T-cell (primary cell): ENCODE measurements at regions not wholly inside any gene's neighbourhood (a gene's known extent, or its start where the extent isn't known, plus 50 kb on each side); places are given as distances from the start of the nearest gene placed in this dataset.
"Not testable (repeated sequence)": the region's sequence is repeated elsewhere in the genome, so short reads cannot be mapped to it uniquely, and the experiment has no call there.

Experiments
- ATAC-seq, 4 experiments: fragments of 200-7000 bp in 3 of 4; fragments of 150-1000 bp in 1 of 4; cut with Tn5 transposase; replicated peaks in 1 of 4; 1 replicate in 3 of 4; 2 replicates in 1 of 4; pipeline ENCODE4 v1.10.0; 2021; ENCODE audit warnings: moderate library complexity in 3 of 4, mild to moderate bottlenecking in 2 of 4, moderate number of reproducible peaks in 1 of 4
- CTCF ChIA-PET, 2 donors: fragments of 300-600 bp; sonication (Branson Sonifier 250); formaldehyde crosslinking; loops; one replicate each; lab custom pipeline; 2022; ENCODE audit warnings: antibody characterized with exemption in 2 of 2; lab: Charles Lee
- POLR2A ChIA-PET, 2 donors: fragments of 300-600 bp; sonication (Branson Sonifier 250); formaldehyde crosslinking; loops; one replicate each; lab custom pipeline; 2022; ENCODE audit warnings: antibody characterized with exemption in 2 of 2; lab: Charles Lee
- DNase-seq, 35 experiments: peaks; one replicate each; pipeline versions ENCODE4 v3.0.0 to v3.0.0-alpha.2; 2013 to 2023
- H3K27ac ChIP-seq: one replicate; pipeline ENCODE4 v1.5.1; 2013; ENCODE audit warnings: low read length
- H3K27me3 ChIP-seq, 2 experiments: replicated peaks in 1 of 2; 1 replicate in 1 of 2; 2 replicates in 1 of 2; pipeline versions ENCODE4 v1.6.1 to v1.7.0; 2013; ENCODE audit warnings: low read length in 1 of 2, mixed read lengths in 1 of 2; ENCODE audit not compliant: control insufficient read depth in 2 of 2, insufficient read depth in 2 of 2; ENCODE audit errors: extremely low read depth in 1 of 2
- H3K36me3 ChIP-seq, 2 donors: 1 replicate in 1 of 2; 2 replicates in 1 of 2; pipeline versions ENCODE4 v1.6.1 to v1.7.0; 2013; ENCODE audit warnings: low read length in 1 of 2; ENCODE audit not compliant: control insufficient read depth in 2 of 2, insufficient read depth in 1 of 2; ENCODE audit errors: extremely low read depth in 1 of 2
- H3K4me1 ChIP-seq, 2 experiments: 1 replicate in 1 of 2; 2 replicates in 1 of 2; pipeline versions ENCODE4 v1.6.1 to v1.7.0; 2013; ENCODE audit warnings: low read length in 2 of 2, mixed read lengths in 1 of 2; ENCODE audit not compliant: insufficient read depth in 2 of 2, control insufficient read depth in 1 of 2; ENCODE audit errors: extremely low read depth in 1 of 2
- H3K4me3 ChIP-seq, 2 donors: 1 replicate in 1 of 2; 2 replicates in 1 of 2; pipeline versions ENCODE4 v1.5.1 to v1.7.0; 2013; ENCODE audit warnings: mild to moderate bottlenecking in 2 of 2, low read length in 1 of 2, moderate library complexity in 1 of 2; ENCODE audit not compliant: control insufficient read depth in 1 of 2; ENCODE audit errors: extremely low read depth in 1 of 2
- H3K9me3 ChIP-seq: 2 replicates; pipeline ENCODE4 v1.7.0; 2013
- H3K27ac Mint-ChIP-seq, 2 donors: one replicate each; pipeline ENCODE4 v1.8.0; 2020 to 2021; ENCODE audit warnings: mild to moderate bottlenecking in 2 of 2, mixed read lengths in 2 of 2
- H3K27me3 Mint-ChIP-seq, 2 donors: one replicate each; pipeline ENCODE4 v1.8.0; 2021 to 2022; ENCODE audit warnings: mixed read lengths in 2 of 2
- H3K36me3 Mint-ChIP-seq: one replicate; pipeline ENCODE4 v1.8.0; 2021; ENCODE audit warnings: mixed read lengths
- H3K4me1 Mint-ChIP-seq, 3 donors: one replicate each; pipeline ENCODE4 v1.8.0; 2020 to 2022; ENCODE audit warnings: mixed read lengths in 3 of 3, mild to moderate bottlenecking in 1 of 3
- H3K4me3 Mint-ChIP-seq, 3 donors: one replicate each; pipeline ENCODE4 v1.8.0; 2020 to 2022; ENCODE audit warnings: mild to moderate bottlenecking in 3 of 3, mixed read lengths in 3 of 3, moderate library complexity in 3 of 3
- H3K9me3 Mint-ChIP-seq, 3 donors: one replicate each; pipeline ENCODE4 v1.8.0; 2020 to 2022; ENCODE audit warnings: mixed read lengths in 3 of 3
- WGBS: methylation state at CpG from one replicate; pipeline ENCODE4 v1.1.5; 2013; ENCODE audit warnings: missing lambda C conversion rate; ENCODE audit not compliant: insufficient coverage; 5-methylcytosine and 5-hydroxymethylcytosine counted together

DNA sequence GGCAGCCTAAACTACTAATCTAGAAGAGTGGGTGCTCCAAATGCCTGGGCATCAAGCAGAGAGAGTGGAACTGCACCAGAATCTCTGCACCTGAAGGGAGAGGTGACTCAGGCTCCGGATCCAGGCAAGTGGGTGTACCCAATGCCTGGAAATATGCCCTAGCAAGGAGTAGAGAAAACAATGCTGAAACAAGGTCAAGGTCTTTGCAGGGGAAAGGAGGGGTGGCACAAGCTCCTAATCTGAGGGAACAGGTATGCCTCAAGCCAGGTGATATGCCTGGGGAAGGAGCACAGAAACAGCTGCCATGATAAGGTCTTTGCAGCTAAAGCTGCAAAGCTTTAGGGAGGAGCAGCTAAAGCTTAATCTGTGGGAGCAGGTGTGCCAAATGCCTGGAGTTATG lies 136.0 kb upstream of the KITLG start:
- Mint-ChIP-seq H3K4me1 (no peaks in the 10 kb centered on the region), H3K27me3 (no peaks in the 10 kb centered on the region), H3K4me3 (no peak overlapping the region), H3K27ac (no peak overlapping the region), H3K9me3 (no peaks in the 10 kb centered on the region), H3K36me3 (no peaks in the 10 kb centered on the region)
- ATAC-seq = no peak
- 45% methylated on average over 1 of the region's 1 CpG for WGBS
- Histone ChIP-seq H3K27ac (no peak overlapping the region), H3K27me3 (no peaks in the 10 kb centered on the region), H3K9me3 (no peaks in the 10 kb centered on the region), H3K4me1 (no peaks in the 10 kb centered on the region), H3K4me3 (no peak overlapping the region), H3K36me3 (no peaks in the 10 kb centered on the region)
- POLR2A ChIA-PET = interaction anchor here in 1 of 2 donors (0.7 kb wide), 1 partner anchor 34 kb away, joined by 5 read pairs; no protein-coding TSS in a partner anchor
- no peak for DNase-seq
- CTCF ChIA-PET = no interaction called here

DNA sequence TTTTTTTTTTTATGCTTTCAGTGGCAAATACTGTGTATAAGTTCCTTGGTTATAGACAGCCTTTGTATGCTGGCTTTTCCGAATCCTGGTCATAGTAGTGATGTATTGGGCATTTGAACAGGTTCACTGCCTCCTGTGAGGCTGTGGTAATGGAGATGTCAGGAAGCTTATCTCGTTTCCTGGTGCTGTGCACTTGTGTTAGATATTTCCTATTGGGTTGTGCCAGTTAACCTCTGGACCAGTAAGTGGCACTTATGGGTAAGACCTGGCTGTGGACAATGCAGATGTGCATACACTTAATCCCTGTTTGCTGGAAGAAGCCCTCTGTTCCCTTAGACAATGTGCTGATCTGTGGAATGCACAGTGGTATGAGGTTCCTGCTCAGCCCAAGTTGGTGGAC lies 135.4 kb upstream of the KITLG start:
- H3K9me3 Mint-ChIP-seq = no peaks in the 10 kb centered on the region
- no peaks in the 10 kb centered on the region for H3K36me3 ChIP-seq
- CTCF ChIA-PET = no interaction called here

DNA sequence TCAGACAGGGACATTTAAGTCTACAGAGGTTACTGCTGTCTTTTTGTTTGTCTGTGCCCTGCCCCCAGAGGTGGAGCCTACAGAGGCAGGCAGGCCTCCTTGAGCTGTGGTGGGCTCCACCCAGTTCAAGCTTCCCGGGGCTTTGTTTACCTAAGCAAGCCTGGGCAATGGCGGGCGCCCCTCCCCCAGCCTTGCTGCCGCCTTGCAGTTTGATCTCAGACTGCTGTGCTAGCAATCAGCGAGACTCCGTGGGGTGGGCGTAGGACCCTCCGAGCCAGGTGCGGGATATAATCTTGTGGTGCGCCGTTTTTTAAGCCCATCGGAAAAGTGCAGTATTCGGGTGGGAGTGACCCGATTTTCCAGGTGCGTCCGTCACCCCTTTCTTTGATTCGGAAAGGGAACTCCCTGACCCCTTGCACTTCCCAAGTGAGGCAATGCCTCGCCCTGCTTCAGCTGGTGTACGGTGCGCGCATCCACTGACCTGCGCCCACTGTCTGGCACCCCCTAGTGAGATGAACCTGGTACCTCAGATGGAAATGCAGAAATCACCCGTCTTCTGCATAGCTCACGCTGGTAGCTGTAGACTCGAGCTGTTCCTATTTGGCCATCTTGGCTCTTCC lies 134.1 kb upstream of the KITLG start:
- H3K36me3 ChIP-seq, H3K4me1 Mint-ChIP-seq, H3K4me3 Mint-ChIP-seq, H3K4me3 ChIP-seq, CTCF ChIA-PET, H3K36me3 Mint-ChIP-seq, H3K27me3 Mint-ChIP-seq, H3K27me3 ChIP-seq, ATAC-seq, H3K27ac ChIP-seq, H3K9me3 Mint-ChIP-seq, H3K9me3 ChIP-seq, DNase-seq, H3K27ac Mint-ChIP-seq, H3K4me1 ChIP-seq: not testable (repeated sequence)
- WGBS = over 99% methylated on average over 19 of the region's 25 CpGs
- POLR2A ChIA-PET = interaction anchor here in 1 of 2 donors (0.6 kb wide), 1 partner anchor 14 kb away, joined by 3 read pairs; no protein-coding TSS in a partner anchor

More for the DNA sequence above, 135.4 kb upstream of the KITLG start:
- POLR2A ChIA-PET = no interaction called here
- Histone ChIP-seq H3K4me1 (no peaks in the 10 kb centered on the region), H3K27ac (no peak overlapping the region), H3K9me3 (no peaks in the 10 kb centered on the region), H3K27me3 (no peaks in the 10 kb centered on the region), H3K4me3 (no peak overlapping the region)
- ATAC-seq = no peak
- Mint-ChIP-seq H3K27me3 (no peaks in the 10 kb centered on the region), H3K4me3 (no peak overlapping the region), H3K4me1 (no peaks in the 10 kb centered on the region), H3K36me3 (no peaks in the 10 kb centered on the region), H3K27ac (no peak overlapping the region)
- WGBS = 45% methylated on average over 2 of the region's 2 CpGs
- DNase-seq = no peak

DNA sequence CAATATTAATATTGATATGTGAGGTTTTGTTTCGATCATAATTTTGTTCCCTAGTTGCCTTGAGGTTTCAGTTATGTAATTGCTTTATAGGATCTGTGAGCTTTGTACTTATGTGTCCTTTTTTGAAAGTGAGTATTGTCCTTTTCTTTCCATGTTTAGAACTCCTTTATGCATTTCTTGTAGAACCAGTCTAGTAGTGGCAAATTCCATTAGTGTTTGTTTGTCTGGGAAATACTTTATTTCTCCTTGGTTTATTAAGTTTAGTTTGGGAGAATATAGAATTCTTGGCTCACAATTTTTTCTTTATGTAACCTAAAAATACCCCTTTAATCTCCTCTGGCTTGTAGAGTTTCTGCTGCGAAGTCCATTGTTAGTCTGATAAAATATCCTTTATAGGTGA lies 127.5 kb upstream of the KITLG start:
- Histone ChIP-seq H3K4me1 (no peaks in the 10 kb centered on the region), H3K9me3 (no peaks in the 10 kb centered on the region), H3K27ac (no peak overlapping the region), H3K27me3 (no peaks in the 10 kb centered on the region), H3K4me3 (no peak overlapping the region), H3K36me3 (no peaks in the 10 kb centered on the region)
- Mint-ChIP-seq H3K4me3 (no peak overlapping the region), H3K27ac (no peak overlapping the region), H3K36me3 (no peaks in the 10 kb centered on the region), H3K9me3 (peaks cover 14 to 16% (median 14%) of the 10 kb centered on the region in 3 donors), H3K4me1 (no peaks in the 10 kb centered on the region), H3K27me3 (no peaks in the 10 kb centered on the region)
- ChIA-PET POLR2A (interaction anchor here in 1 of 2 donors (0.6 kb wide), 1 partner anchor 9 kb away, joined by 3 read pairs; no protein-coding TSS in a partner anchor), CTCF (no interaction called here)
- DNase-seq (no peak), ATAC-seq (no peak)
- WGBS = no CpG with 5 or more reads among the region's 2 CpGs

DNA sequence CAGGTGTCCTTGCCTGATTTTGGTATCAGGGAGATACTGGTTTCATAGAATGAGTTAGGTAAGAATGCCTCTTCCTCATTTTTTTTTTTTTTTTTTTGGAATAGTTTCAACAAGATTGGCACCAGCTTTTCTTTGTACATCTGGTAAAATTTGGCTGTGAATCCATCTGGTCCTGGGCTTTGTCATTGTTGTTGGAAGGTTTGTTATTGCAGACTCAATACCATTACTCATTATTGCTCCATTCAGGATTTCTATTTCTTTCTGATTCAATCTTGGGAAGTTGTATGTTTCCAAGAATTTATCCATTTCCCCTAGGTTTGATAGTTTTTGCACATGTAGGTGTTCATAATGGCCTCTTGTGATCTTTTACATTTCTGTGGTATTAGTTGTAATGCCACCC lies 126.0 kb upstream of the KITLG start:
- ATAC-seq = no peak
- H3K4me1 Mint-ChIP-seq = no peaks in the 10 kb centered on the region
- H3K27ac Mint-ChIP-seq = no peak overlapping the region
- no peak for DNase-seq
- Histone ChIP-seq H3K27me3 (no peaks in the 10 kb centered on the region), H3K27ac (no peak overlapping the region), H3K4me3 (no peak overlapping the region), H3K4me1 (no peaks in the 10 kb centered on the region), H3K9me3 (no peaks in the 10 kb centered on the region), H3K36me3 (no peaks in the 10 kb centered on the region)
- no peak overlapping the region for H3K4me3 Mint-ChIP-seq
- CTCF ChIA-PET = no interaction called here
- POLR2A ChIA-PET = interaction anchor here in 1 of 2 donors (0.6 kb wide), 1 partner anchor 201 kb away, joined by 3 read pairs; no protein-coding TSS in a partner anchor
- no peaks in the 10 kb centered on the region for H3K36me3 Mint-ChIP-seq
- peaks cover 14 to 16% (median 14%) of the 10 kb centered on the region in 3 donors for H3K9me3 Mint-ChIP-seq
- H3K27me3 Mint-ChIP-seq = no peaks in the 10 kb centered on the region

DNA sequence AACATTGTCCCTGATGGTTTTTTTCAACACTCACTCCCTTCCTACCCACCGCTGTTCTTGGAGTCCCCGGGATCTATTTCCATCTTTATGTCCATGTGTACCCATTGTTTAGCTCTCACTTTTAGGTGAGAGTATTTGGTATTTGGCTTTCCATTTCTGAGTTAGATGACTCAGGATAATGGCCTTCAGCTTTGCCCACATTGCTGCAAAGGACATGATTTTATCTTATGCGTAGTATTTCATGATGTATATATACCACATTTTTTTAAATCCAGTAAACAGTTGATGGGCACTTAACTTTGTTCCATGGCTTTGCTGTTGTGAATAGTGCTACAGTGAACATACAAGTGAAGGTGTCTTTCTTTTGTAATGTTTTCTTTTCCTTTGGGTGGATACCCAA lies 123.5 kb upstream of the KITLG start:
- H3K4me1 Mint-ChIP-seq = no peaks in the 10 kb centered on the region
- H3K4me1 ChIP-seq = no peaks in the 10 kb centered on the region
- H3K36me3 Mint-ChIP-seq = no peaks in the 10 kb centered on the region
- no peak overlapping the region for H3K4me3 Mint-ChIP-seq
- no peak overlapping the region for H3K4me3 ChIP-seq
- ChIA-PET POLR2A (no interaction called here), CTCF (no interaction called here)
- DNase-seq (no peak), ATAC-seq (no peak)
- no peaks in the 10 kb centered on the region for H3K27me3 ChIP-seq
- no peaks in the 10 kb centered on the region for H3K27me3 Mint-ChIP-seq
- WGBS = no CpG with 5 or more reads among the region's 3 CpGs
- H3K36me3 ChIP-seq = no peaks in the 10 kb centered on the region
- peaks cover 14 to 16% (median 14%) of the 10 kb centered on the region in 3 donors for H3K9me3 Mint-ChIP-seq
- H3K27ac Mint-ChIP-seq = no peak overlapping the region
- H3K9me3 ChIP-seq = no peaks in the 10 kb centered on the region
- no peak overlapping the region for H3K27ac ChIP-seq

DNA sequence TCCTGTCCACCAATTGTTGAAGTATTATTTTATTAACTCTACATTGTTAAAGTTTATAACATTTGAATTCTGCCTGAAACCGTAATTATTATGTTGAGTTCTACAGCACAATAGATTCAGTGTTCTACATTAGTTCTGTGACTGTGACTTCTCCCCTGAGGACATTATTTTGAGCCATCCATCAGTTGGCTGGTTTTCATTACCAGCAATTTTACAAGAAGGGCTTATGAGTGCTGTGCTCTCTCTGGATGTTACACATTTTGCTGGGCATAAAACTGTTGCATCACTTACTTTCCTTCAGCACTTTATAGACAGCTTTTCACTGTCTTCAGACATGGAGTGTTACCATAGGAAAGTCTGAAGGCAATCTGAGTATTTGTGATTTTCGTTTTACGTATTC lies 118.2 kb upstream of the KITLG start:
- H3K36me3 Mint-ChIP-seq = no peaks in the 10 kb centered on the region
- Histone ChIP-seq H3K9me3 (no peaks in the 10 kb centered on the region), H3K4me3 (no peak overlapping the region), H3K27me3 (no peaks in the 10 kb centered on the region), H3K36me3 (no peaks in the 10 kb centered on the region), H3K27ac (no peak overlapping the region), H3K4me1 (no peaks in the 10 kb centered on the region)
- no peak overlapping the region for H3K4me3 Mint-ChIP-seq
- DNase-seq = no peak
- H3K4me1 Mint-ChIP-seq = no peaks in the 10 kb centered on the region
- no peak overlapping the region for H3K27ac Mint-ChIP-seq
- ChIA-PET CTCF (no interaction called here), POLR2A (no interaction called here)
- no peaks in the 10 kb centered on the region for H3K27me3 Mint-ChIP-seq
- no CpG with 5 or more reads among the region's 3 CpGs for WGBS
- peaks cover 0 to 6% (median 5%) of the 10 kb centered on the region in 3 donors for H3K9me3 Mint-ChIP-seq
- ATAC-seq = no peak
